ENCODE measurements at regions not wholly inside any gene's neighbourhood (a gene's known extent, or its start where the extent isn't known, plus 50 kb on each side); places are given as distances from the start of the nearest gene placed in this dataset.

DNA sequence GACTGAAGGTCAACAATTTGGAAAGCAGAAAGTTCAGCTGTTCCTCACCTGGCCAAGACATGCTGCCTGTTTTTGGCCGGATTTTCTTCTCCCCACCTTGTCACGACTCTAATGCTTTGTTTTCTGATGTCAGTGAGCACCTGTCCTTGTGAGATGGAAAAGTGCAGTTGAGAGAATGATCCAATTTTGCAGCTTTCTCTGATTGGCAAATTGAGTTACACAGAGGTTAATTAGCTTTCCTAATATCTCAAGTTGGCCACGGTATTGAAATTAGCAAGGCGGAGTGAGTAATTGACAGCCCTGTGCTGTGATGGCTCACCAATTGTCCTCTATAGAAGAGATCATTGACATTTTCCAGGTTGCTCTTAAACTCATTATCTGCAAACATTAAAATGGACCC lies 126.8 kb upstream of the VCX3A start:
- no peak for TF ChIP-seq JUND (IDR thresholded peaks at IDR 0.05; ENCODE audit: low read depth)
- DNase-seq (ENCODE audit: low read depth in 1 of 2, low spot score in 1 of 2), result no peak
- in situ Hi-C loops (cut with HindIII; ENCODE audit: low pct_unique_long_range_greater_than_20kb, low sequenced_read_pairs), result no loop called here

DNA sequence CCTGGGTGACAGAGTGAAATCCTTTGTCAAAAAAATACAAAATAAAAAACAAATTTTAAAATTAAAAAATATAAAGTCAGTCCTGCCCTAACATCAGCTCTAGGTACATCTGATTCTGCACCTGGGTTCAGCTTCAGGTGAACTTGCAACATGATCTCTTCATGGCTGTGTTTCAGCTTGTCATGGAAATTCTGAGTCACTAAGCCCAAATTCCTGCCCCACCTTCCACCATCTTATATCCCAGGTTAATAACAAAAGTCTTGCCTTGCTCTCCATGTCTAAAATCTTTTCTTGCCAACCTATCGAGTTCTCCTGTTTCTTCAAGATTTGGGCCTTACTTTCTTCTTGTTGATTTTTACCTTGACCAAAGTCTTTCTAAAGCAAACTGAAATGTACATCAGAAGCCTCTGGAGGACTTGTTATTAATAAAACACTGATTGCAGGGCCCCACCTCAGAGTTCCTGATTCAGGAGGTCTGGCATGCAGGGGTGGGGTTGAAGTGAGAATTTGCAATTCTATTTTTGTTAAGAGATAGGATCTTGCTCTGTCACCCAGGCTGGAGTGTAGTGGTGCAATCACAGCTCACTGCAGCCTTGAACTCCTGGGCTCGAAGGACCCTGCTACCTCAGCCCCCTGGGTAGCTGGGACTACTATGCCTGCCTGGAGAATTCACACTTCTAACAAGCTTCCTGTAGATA lies 125.8 kb upstream of the VCX3A start:
- no peak for TF ChIP-seq JUND (IDR thresholded peaks at IDR 0.05; ENCODE audit: low read depth)
- in situ Hi-C loops (cut with HindIII; ENCODE audit: low pct_unique_long_range_greater_than_20kb, low sequenced_read_pairs), result no loop called here
- no peak for DNase-seq (ENCODE audit: low read depth in 1 of 2, low spot score in 1 of 2)

DNA sequence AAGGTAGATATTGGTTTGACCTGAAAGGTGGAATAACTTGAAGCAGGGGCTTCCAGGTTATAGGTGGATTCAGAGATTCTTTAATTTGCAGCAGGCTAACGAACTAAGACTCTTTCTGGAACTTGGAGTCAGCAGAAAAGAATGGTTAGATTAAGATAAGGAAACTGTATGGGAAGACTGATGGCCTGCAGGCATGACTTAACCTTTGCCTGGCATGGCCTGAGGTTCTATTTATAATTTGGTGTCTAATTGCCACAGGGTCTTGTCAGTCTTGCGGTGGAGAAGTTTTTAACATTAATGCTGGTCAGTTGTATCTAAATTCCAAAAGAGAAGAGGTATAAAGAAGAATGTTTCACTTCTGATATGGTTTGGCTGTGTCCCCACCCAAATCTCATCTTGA lies 110.3 kb upstream of the VCX3A start:
- no peak for DNase-seq (ENCODE audit: low read depth in 1 of 2, low spot score in 1 of 2)
- no peak for TF ChIP-seq JUND (IDR thresholded peaks at IDR 0.05; ENCODE audit: low read depth)
- in situ Hi-C loops (cut with HindIII; ENCODE audit: low pct_unique_long_range_greater_than_20kb, low sequenced_read_pairs), result no loop called here

DNA sequence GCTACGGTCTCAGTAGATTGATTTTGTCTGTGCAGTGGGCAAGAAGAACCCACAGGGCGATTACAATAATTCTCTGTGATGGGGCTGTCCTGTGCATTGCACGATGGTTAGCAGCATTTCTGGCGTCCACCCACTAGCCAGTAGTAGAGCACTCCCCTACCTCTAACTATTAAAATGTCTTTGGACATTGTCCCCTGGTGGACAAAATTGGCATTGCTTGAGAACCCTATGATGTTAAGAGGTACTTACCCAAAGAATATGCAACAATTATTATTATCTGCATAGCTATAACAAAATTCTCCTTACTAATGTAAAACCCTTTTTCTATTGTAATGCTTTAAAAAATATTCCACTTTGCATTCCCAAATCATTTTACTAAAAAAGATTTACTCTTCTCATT lies 109.5 kb upstream of the VCX3A start:
- no peak for TF ChIP-seq JUND (IDR thresholded peaks at IDR 0.05; ENCODE audit: low read depth)
- in situ Hi-C loops (cut with HindIII; ENCODE audit: low pct_unique_long_range_greater_than_20kb, low sequenced_read_pairs), result no loop called here
- no peak for DNase-seq (ENCODE audit: low read depth in 1 of 2, low spot score in 1 of 2)

DNA sequence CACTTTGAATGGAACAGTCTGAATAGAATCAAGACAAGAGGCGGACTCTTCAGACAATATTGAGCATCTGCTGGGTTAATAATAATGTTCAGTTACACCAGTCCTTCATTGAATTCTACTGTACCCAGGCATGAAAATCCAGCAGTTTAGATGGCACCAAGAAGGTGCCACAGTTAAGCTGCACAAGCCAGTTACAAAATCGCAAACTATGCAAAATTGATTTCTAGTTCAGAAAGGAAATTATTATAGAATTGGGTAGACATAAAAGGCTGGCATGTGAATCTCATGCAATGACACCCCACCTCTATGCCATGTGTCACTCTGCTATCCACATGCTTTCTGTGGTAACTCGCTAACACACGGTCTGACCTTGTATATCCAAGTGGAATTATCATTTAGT lies 105.8 kb upstream of the VCX3A start:
- in situ Hi-C loops (cut with HindIII; ENCODE audit: low pct_unique_long_range_greater_than_20kb, low sequenced_read_pairs), result no loop called here
- no peak for DNase-seq (ENCODE audit: low read depth in 1 of 2, low spot score in 1 of 2)
- no peak for TF ChIP-seq JUND (IDR thresholded peaks at IDR 0.05; ENCODE audit: low read depth)

DNA sequence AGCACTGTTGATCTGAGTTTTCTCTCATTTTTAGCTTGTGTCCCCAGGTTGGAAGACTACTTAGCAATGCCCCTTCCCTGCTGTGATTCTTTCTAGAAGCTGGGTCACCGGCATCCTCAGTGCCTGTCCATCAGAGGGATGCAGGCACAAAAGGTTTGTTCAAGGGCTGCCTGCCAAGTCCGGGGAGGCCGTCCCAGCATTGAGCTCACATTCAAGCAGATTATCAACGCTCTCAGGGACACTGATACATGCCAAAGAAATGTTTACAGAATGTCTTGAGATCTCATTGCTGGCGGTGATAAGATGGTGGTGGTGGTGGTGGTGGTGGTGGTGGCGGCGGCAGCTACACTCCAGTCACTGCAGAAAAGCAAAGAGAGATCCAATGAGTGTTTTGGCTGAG lies 79.6 kb upstream of the VCX3A start:
- no peak for TF ChIP-seq JUND (IDR thresholded peaks at IDR 0.05; ENCODE audit: low read depth)
- in situ Hi-C loops (cut with HindIII; ENCODE audit: low pct_unique_long_range_greater_than_20kb, low sequenced_read_pairs), result no loop called here

DNA sequence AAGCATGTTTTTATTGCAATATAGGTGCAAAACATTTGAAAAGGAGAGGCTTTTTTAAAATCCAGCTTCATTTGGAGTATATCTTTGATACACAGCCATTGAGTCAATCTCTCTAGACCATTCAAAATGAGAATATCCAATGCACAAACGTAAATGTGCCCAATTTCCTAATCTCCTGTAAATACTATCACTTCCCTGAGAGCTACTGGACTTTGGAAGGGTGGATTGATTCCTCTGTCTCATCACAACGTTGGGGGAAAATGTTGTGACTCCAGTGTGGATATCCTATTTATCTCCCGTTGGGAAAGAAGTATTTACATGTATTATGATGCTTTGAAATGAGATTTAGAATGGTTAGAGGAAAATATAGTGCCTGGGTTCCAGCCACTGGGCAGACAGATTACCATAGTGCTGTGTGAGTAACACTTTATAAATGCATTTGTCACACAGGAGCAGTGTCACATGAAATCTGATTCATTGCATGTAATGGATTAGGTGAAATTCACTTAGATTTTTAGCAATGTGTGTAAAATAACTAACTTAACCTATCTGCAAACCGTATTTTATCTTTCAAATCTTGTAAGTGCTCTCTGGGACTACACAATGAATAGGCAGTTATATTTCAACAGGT lies 64.4 kb upstream of the VCX3A start:
- no peak for TF ChIP-seq JUND (IDR thresholded peaks at IDR 0.05; ENCODE audit: low read depth)
- in situ Hi-C loops (cut with HindIII; ENCODE audit: low pct_unique_long_range_greater_than_20kb, low sequenced_read_pairs), result no loop called here
- DNase-seq (ENCODE audit: low read depth in 1 of 2, low spot score in 1 of 2), result no peak

More for the DNA sequence above, 79.6 kb upstream of the VCX3A start:
- no peak for DNase-seq (ENCODE audit: low read depth in 1 of 2, low spot score in 1 of 2)
